HFFc6 (cell line): ENCODE measurements at regions not wholly inside any gene's neighbourhood (a gene's known extent, or its start where the extent isn't known, plus 50 kb on each side); places are given as distances from the start of the nearest gene placed in this dataset.
A peak's percentile ranks its signal among the peaks of the same experiment; 100 is the strongest.

Experiments used
- DNase-seq: peaks from one replicate; pipeline ENCODE4 v3.0.0-alpha.2; 2018
- H3K27ac Mint-ChIP-seq: 2 replicates; pipeline ENCODE4 v1.8.0; 2020; ENCODE audit warnings: mild to moderate bottlenecking, mixed read lengths
- H3K27me3 Mint-ChIP-seq: 2 replicates; pipeline ENCODE4 v1.8.0; 2021; ENCODE audit warnings: mild to moderate bottlenecking, moderate library complexity, mixed read lengths; ENCODE audit not compliant: insufficient read depth
- H3K36me3 Mint-ChIP-seq: 2 replicates; pipeline ENCODE4 v1.8.0; 2021; ENCODE audit warnings: low read depth, mixed read lengths
- H3K4me1 Mint-ChIP-seq: 2 replicates; pipeline ENCODE4 v1.8.0; 2020; ENCODE audit warnings: low read depth, mixed read lengths
- H3K4me3 Mint-ChIP-seq: 2 replicates; pipeline ENCODE4 v1.8.0; 2020; ENCODE audit warnings: mild to moderate bottlenecking, moderate library complexity, mixed read lengths
- H3K9me3 Mint-ChIP-seq: 2 replicates; pipeline ENCODE4 v1.8.0; 2020; ENCODE audit warnings: mild to moderate bottlenecking, mixed read lengths
- CTCF ChIP-seq: fragments of 200-600 bp; sonication (generic); IDR thresholded peaks from 2 replicates; pipeline ENCODE4 v1.5.0; 2021; ENCODE audit warnings: antibody characterized with exemption, mild to moderate bottlenecking

- Mint-ChIP-seq H3K27ac (no peak overlapping the region), H3K4me1 (no peaks in the 10 kb centered on the region)
- DNase-seq, result peak; percentile 63
These were observed 158.7 kb upstream of the ZNF184 start for GRCh38 chr6:27631609-27631916.

GRCh38 chr6:27630727-27631608 lies 158.1 kb upstream of the ZNF184 start:
- Mint-ChIP-seq H3K4me3 (peak overlapping the region; percentile 85), H3K27me3 (peaks cover 4% of the 10 kb centered on the region), H3K27ac (no peak overlapping the region; the same call in 1 of the 2 replicates), H3K4me1 (no peaks in the 10 kb centered on the region), H3K36me3 (no peaks in the 10 kb centered on the region; the same call in 1 of the 2 replicates), H3K9me3 (peaks cover 8% of the 10 kb centered on the region)
- TF ChIP-seq CTCF, result no peak
- DNase-seq, result peak; percentile 29

More at GRCh38 chr6:27631609-27631916, 158.7 kb upstream of the ZNF184 start:
- no peak for TF ChIP-seq CTCF
- no peaks in the 10 kb centered on the region; the same call in 1 of the 2 replicates for H3K36me3 Mint-ChIP-seq
- H3K4me3 Mint-ChIP-seq, result no peak overlapping the region
- H3K27me3 Mint-ChIP-seq, result peaks cover 4% of the 10 kb centered on the region
- H3K9me3 Mint-ChIP-seq, result peaks cover 8% of the 10 kb centered on the region

- H3K4me1 Mint-ChIP-seq, result no peaks in the 10 kb centered on the region
- no peak overlapping the region for H3K27ac Mint-ChIP-seq
- TF ChIP-seq CTCF, result no peak
- DNase-seq, result no peak
- no peak overlapping the region for H3K4me3 Mint-ChIP-seq
- no peaks in the 10 kb centered on the region; the same call in none of the 2 replicates for H3K27me3 Mint-ChIP-seq
- H3K9me3 Mint-ChIP-seq, result no peaks in the 10 kb centered on the region
- H3K36me3 Mint-ChIP-seq, result no peaks in the 10 kb centered on the region
These were observed 151.9 kb upstream of the ZNF184 start for GRCh38 chr6:27624694-27625262.

- Mint-ChIP-seq H3K4me1 (peaks cover 2% of the 10 kb centered on the region), H3K4me3 (no peak overlapping the region), H3K27me3 (peaks cover under 1% of the 10 kb centered on the region), H3K36me3 (no peaks in the 10 kb centered on the region), H3K9me3 (no peaks in the 10 kb centered on the region), H3K27ac (no peak overlapping the region)
- no peak for TF ChIP-seq CTCF
- no peak for DNase-seq
These were observed 150.2 kb upstream of the ZNF184 start for GRCh38 chr6:27623103-27623502.

- Mint-ChIP-seq H3K4me1 (peaks cover 18% of the 10 kb centered on the region), H3K27ac (no peak overlapping the region), H3K36me3 (no peaks in the 10 kb centered on the region), H3K9me3 (no peaks in the 10 kb centered on the region), H3K4me3 (no peak overlapping the region), H3K27me3 (peaks cover 5% of the 10 kb centered on the region)
- TF ChIP-seq CTCF, result no peak
- no peak for DNase-seq
These were observed 146.5 kb upstream of the ZNF184 start for GRCh38 chr6:27619436-27619835.
